ENCODE measurements at regions not wholly inside any gene's neighbourhood (a gene's known extent, or its start where the extent isn't known, plus 50 kb on each side); places are given as distances from the start of the nearest gene placed in this dataset.

DNA sequence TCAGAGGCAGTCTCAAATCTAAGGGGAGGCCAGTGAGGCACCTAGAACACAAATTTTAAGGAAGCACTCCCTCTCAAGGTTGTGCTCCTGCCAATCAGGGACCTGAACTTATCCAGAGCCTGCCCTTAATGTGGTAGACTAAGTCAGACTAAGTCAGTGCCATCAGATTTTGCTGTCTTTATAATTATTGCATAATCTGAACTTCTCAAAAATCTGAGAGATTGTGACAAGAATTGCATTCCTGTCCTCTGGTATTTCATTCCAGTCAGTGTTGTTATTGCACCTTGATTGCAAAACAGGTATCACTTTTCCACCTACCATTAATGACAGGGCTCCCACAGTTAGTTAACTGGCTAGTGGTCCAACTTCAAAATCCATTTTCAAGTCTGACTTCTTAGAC, 197.1 kb upstream of the HCN1 start:
- TF ChIP-seq FOXM1 (IDR thresholded peaks at IDR 0.05; ENCODE audit: borderline replicate concordance): no peak
- no peak for TF ChIP-seq ARNT (IDR thresholded peaks at IDR 0.05)
- TF ChIP-seq BHLHE40 (IDR thresholded peaks at IDR 0.05; ENCODE audit: borderline replicate concordance): no peak
- no peak for TF ChIP-seq L3MBTL2 (conservative IDR thresholded peaks at IDR 0.05)
- no peak for TF ChIP-seq NFRKB (IDR thresholded peaks at IDR 0.05)
- no peak for TF ChIP-seq ZNF384 (IDR thresholded peaks at IDR 0.05)
- TF ChIP-seq SUZ12 (IDR thresholded peaks at IDR 0.05): no peak
- TF ChIP-seq FOXA1 (IDR thresholded peaks at IDR 0.05): no peak
- TF ChIP-seq SP1 (IDR thresholded peaks at IDR 0.05): no peak
- no peak for TF ChIP-seq TARDBP (IDR thresholded peaks at IDR 0.05)

Measured in HEK293T (cell line).